ENCODE measurements at regions not wholly inside any gene's neighbourhood (a gene's known extent, or its start where the extent isn't known, plus 50 kb on each side); places are given as distances from the start of the nearest gene placed in this dataset.

DNA sequence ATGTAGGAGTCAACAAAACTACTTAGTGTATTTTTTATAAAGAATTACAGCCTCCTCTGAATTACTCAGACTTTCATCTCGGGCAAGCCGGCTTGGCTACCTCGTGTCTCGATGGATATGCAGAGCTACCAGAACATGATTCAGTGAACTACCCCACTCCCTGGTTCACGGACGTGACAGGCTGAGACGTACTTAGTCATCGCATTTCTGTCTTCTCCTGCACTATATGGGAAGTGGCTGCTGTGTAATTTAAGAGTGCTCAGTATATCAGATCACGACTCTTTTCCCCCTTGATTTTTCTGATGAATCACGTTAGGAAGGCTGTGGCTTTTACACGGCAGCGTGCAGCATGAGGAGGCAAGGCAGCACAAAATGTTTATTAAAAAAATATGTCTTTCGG lies 302.7 kb upstream of the ZFP64 start:
- CTCF ChIA-PET (ENCODE audit: unreplicated experiment) = no interaction called here

DNA sequence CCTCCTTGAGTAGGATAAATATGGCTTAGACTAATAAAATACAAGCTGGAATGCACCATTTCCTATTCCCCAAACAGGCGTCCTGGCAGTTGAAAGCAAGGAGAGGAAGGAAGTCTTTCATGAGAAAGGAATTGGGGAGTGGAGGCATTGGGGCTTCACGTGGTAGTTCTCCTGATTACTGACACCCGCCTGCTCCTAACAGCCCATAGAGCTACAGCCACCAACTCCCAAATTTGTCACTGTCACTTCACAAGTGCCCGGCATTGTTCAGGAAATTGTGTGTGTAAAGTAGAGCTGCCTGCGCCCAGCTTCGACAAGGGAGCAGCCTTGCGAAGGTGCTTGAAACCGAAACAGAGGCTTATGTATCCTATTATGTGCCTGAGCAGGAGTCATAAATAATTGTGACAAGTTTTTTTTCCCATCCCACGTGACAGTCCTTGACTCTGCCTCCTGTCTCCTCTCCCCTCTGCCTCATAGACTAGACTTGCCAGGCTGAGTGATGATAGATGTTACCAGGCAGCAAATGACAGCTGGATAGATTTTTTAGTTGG lies 301.7 kb upstream of the ZFP64 start:
- no peak overlapping the region for H3K27ac ChIP-seq (ENCODE audit: low read depth, low read length, poor library complexity, severe bottlenecking)
- H3K4me3 ChIP-seq (ENCODE audit: low read depth, low read length, poor library complexity, severe bottlenecking) = no peak overlapping the region

More for the DNA sequence above, 302.7 kb upstream of the ZFP64 start:
- DNase-seq (ENCODE audit: low spot score) = no peak
- H3K4me2 ChIP-seq (ENCODE audit: low read length) = no peak overlapping the region
- TF ChIP-seq EZH2phosphoT487 (IDR thresholded peaks at IDR 0.05; ENCODE audit: borderline replicate concordance, low read depth, low read length) = no peak
- TF ChIP-seq, protein P1, sequence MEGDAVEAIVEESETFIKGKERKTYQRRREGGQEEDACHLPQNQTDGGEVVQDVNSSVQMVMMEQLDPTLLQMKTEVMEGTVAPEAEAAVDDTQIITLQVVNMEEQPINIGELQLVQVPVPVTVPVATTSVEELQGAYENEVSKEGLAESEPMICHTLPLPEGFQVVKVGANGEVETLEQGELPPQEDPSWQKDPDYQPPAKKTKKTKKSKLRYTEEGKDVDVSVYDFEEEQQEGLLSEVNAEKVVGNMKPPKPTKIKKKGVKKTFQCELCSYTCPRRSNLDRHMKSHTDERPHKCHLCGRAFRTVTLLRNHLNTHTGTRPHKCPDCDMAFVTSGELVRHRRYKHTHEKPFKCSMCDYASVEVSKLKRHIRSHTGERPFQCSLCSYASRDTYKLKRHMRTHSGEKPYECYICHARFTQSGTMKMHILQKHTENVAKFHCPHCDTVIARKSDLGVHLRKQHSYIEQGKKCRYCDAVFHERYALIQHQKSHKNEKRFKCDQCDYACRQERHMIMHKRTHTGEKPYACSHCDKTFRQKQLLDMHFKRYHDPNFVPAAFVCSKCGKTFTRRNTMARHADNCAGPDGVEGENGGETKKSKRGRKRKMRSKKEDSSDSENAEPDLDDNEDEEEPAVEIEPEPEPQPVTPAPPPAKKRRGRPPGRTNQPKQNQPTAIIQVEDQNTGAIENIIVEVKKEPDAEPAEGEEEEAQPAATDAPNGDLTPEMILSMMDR (conservative IDR thresholded peaks at IDR 0.05; ENCODE audit: low read length) = no peak
- H4K20me1 ChIP-seq (ENCODE audit: insufficient read depth, low read length) = no peaks in the 10 kb centered on the region
- H3K27ac ChIP-seq (ENCODE audit: low read depth, low read length, poor library complexity, severe bottlenecking) = no peak overlapping the region
- no peaks in the 10 kb centered on the region for H3K9me2 ChIP-seq (ENCODE audit: insufficient read depth, low read length)
- no TSS peak for BruUV-seq (replicated peaks)
- no peak overlapping the region for H2AFZ ChIP-seq (ENCODE audit: low read length)
- H3K4me3 ChIP-seq (ENCODE audit: low read depth, low read length, poor library complexity, severe bottlenecking) = no peak overlapping the region
- H3K36me3 ChIP-seq (ENCODE audit: insufficient read depth, low read length) = no peaks in the 10 kb centered on the region
- POLR2A ChIA-PET = no interaction called here
- no peaks in the 10 kb centered on the region for H3K79me2 ChIP-seq (ENCODE audit: insufficient read depth, low read depth, low read length)
- no peaks in the 10 kb centered on the region for H3K4me1 ChIP-seq (ENCODE audit: insufficient read depth, low read length, poor library complexity, severe bottlenecking)
- intact Hi-C loops (cut with micrococcal nuclease; ENCODE audit: unreplicated experiment) = no loop called here
- no peaks in the 10 kb centered on the region for H3K9me3 ChIP-seq (ENCODE audit: low read length)

More for the DNA sequence above, 301.7 kb upstream of the ZFP64 start:
- DNase-seq (ENCODE audit: low spot score) = no peak
- Histone ChIP-seq H3K9me2 (ENCODE audit: insufficient read depth, low read length) (no peaks in the 10 kb centered on the region), H3K4me1 (ENCODE audit: insufficient read depth, low read length, poor library complexity, severe bottlenecking) (no peaks in the 10 kb centered on the region), H3K36me3 (ENCODE audit: insufficient read depth, low read length) (no peaks in the 10 kb centered on the region), H2AFZ (ENCODE audit: low read length) (no peak overlapping the region), H4K20me1 (ENCODE audit: insufficient read depth, low read length) (no peaks in the 10 kb centered on the region), H3K4me2 (ENCODE audit: low read length) (no peak overlapping the region), H3K79me2 (ENCODE audit: insufficient read depth, low read depth, low read length) (no peaks in the 10 kb centered on the region), H3K9me3 (ENCODE audit: low read length) (no peaks in the 10 kb centered on the region)
- no peak for TF ChIP-seq EZH2phosphoT487 (IDR thresholded peaks at IDR 0.05; ENCODE audit: borderline replicate concordance, low read depth, low read length)
- TF ChIP-seq, protein P1 (conservative IDR thresholded peaks at IDR 0.05; ENCODE audit: low read length) = no peak
- CTCF ChIA-PET (ENCODE audit: unreplicated experiment) = no interaction called here
- no TSS peak for BruUV-seq (replicated peaks)
- intact Hi-C loops (cut with micrococcal nuclease; ENCODE audit: unreplicated experiment) = no loop called here
- POLR2A ChIA-PET = no interaction called here
